GM19351 (cell line): ENCODE measurements at regions not wholly inside any gene's neighbourhood (a gene's known extent, or its start where the extent isn't known, plus 50 kb on each side); places are given as distances from the start of the nearest gene placed in this dataset.

ENCODE experiments used
- ATAC-seq: cut with Tn5 transposase; IDR thresholded peaks from one replicate; pipeline ENCODE4 v1.9.1; 2021; ENCODE audit warnings: mild to moderate bottlenecking, moderate library complexity; ENCODE audit not compliant: unreplicated experiment

- no peak for ATAC-seq
Observed at GRCh38 chr3:83729576-83729975, 1229.2 kb upstream of the CADM2 start.

GRCh38 chr3:83734656-83735055 lies 1224.1 kb upstream of the CADM2 start:
- ATAC-seq = no peak

GRCh38 chr3:83738202-83738601 lies 1220.6 kb upstream of the CADM2 start:
- ATAC-seq = no peak

GRCh38 chr3:83740504-83740903 lies 1218.3 kb upstream of the CADM2 start:
- ATAC-seq = no peak

GRCh38 chr3:83765956-83766355 lies 1192.8 kb upstream of the CADM2 start:
- no peak for ATAC-seq

GRCh38 chr3:83769791-83770663 lies 1188.8 kb upstream of the CADM2 start:
- no peak for ATAC-seq

GRCh38 chr3:83770664-83771402 lies 1188.0 kb upstream of the CADM2 start:
- ATAC-seq = no peak

- no peak for ATAC-seq
Observed at GRCh38 chr3:83802801-83803200, 1156.0 kb upstream of the CADM2 start.

GRCh38 chr3:83807511-83807910 lies 1151.3 kb upstream of the CADM2 start:
- no peak for ATAC-seq

GRCh38 chr3:83813176-83813575 lies 1145.6 kb upstream of the CADM2 start:
- ATAC-seq = no peak

- no peak for ATAC-seq
Observed at GRCh38 chr3:83816653-83817052, 1142.1 kb upstream of the CADM2 start.

GRCh38 chr3:83821506-83821905 lies 1137.3 kb upstream of the CADM2 start:
- no peak for ATAC-seq

GRCh38 chr3:83823095-83823494 lies 1135.7 kb upstream of the CADM2 start:
- no peak for ATAC-seq

- no peak for ATAC-seq
Observed at GRCh38 chr3:83835040-83835439, 1123.7 kb upstream of the CADM2 start.

GRCh38 chr3:83842511-83842910 lies 1116.3 kb upstream of the CADM2 start:
- ATAC-seq = no peak

GRCh38 chr3:83843716-83844115 lies 1115.1 kb upstream of the CADM2 start:
- ATAC-seq = no peak

- ATAC-seq = no peak
Observed at GRCh38 chr3:83849106-83849730, 1109.6 kb upstream of the CADM2 start.

- no peak for ATAC-seq
Observed at GRCh38 chr3:83863380-83863779, 1095.4 kb upstream of the CADM2 start.

- no peak for ATAC-seq
Observed at GRCh38 chr3:83868909-83869567, 1089.8 kb upstream of the CADM2 start.

GRCh38 chr3:83873550-83873949 lies 1085.2 kb upstream of the CADM2 start:
- ATAC-seq = no peak

- no peak for ATAC-seq
Observed at GRCh38 chr3:83877910-83878309, 1080.9 kb upstream of the CADM2 start.
